NCI-H748 treated with DMSO at 0.1 percent for 48 hours (cell line): ENCODE measurements at regions not wholly inside any gene's neighbourhood (a gene's known extent, or its start where the extent isn't known, plus 50 kb on each side); places are given as distances from the start of the nearest gene placed in this dataset.
A peak's percentile ranks its signal among the peaks of the same experiment; 100 is the strongest.
"Not testable (repeated sequence)": the region's sequence is repeated elsewhere in the genome, so short reads cannot be mapped to it uniquely, and the experiment has no call there.

Experiments used
- DNase-seq: peaks from one replicate; lab custom pipeline; 2025; lab: John Stamatoyannopoulos, UW

GRCh38 chr20:10109641-10110040, 74.9 kb downstream of the ANKEF1 start:
- no peak for DNase-seq

GRCh38 chr20:10110151-10110550, 75.4 kb downstream of the ANKEF1 start:
- DNase-seq = no peak

GRCh38 chr20:10111139-10111958, 76.6 kb downstream of the ANKEF1 start:
- peak; percentile 73 for DNase-seq

- no peak for DNase-seq
Observed at GRCh38 chr20:10111959-10112250, 77.1 kb downstream of the ANKEF1 start.

GRCh38 chr20:10113746-10114145, 79.0 kb downstream of the ANKEF1 start:
- DNase-seq = no peak

GRCh38 chr20:10114598-10114997, 79.8 kb downstream of the ANKEF1 start:
- no peak for DNase-seq

- no peak for DNase-seq
Observed at GRCh38 chr20:10115021-10115420, 80.2 kb downstream of the ANKEF1 start.

GRCh38 chr20:10119336-10119735, 84.5 kb downstream of the ANKEF1 start:
- DNase-seq = peak; percentile 39

GRCh38 chr20:10124883-10125282, 90.1 kb downstream of the ANKEF1 start:
- DNase-seq = not testable (repeated sequence)

GRCh38 chr20:10125757-10126156, 91.0 kb downstream of the ANKEF1 start:
- DNase-seq = no peak

- DNase-seq = no peak
Observed at GRCh38 chr20:10129749-10130148, 88.9 kb upstream of the SNAP25 start.

- peak; percentile 56 for DNase-seq
Observed at GRCh38 chr20:10131732-10132345, 86.8 kb upstream of the SNAP25 start.

GRCh38 chr20:10132387-10132786, 86.2 kb upstream of the SNAP25 start:
- DNase-seq = no peak

- no peak for DNase-seq
Observed at GRCh38 chr20:10133532-10133931, 85.1 kb upstream of the SNAP25 start.

GRCh38 chr20:10134176-10134575, 84.5 kb upstream of the SNAP25 start:
- no peak for DNase-seq

GRCh38 chr20:10135438-10135837, 83.2 kb upstream of the SNAP25 start:
- DNase-seq = no peak

- no peak for DNase-seq
Observed at GRCh38 chr20:10137032-10137431, 81.6 kb upstream of the SNAP25 start.

- DNase-seq = no peak
Observed at GRCh38 chr20:10137533-10137932, 81.1 kb upstream of the SNAP25 start.

GRCh38 chr20:10157549-10157948, 61.1 kb upstream of the SNAP25 start:
- DNase-seq = peak; percentile 52

GRCh38 chr20:10167040-10167439, 51.6 kb upstream of the SNAP25 start:
- no peak for DNase-seq

- DNase-seq = no peak
Observed at GRCh38 chr20:10167594-10167993, 51.0 kb upstream of the SNAP25 start.
